GM23338 (cell line): ENCODE measurements at regions not wholly inside any gene's neighbourhood (a gene's known extent, or its start where the extent isn't known, plus 50 kb on each side); places are given as distances from the start of the nearest gene placed in this dataset.

ENCODE experiments used
- ATAC-seq: fragments of 200-7000 bp; cut with Tn5 transposase; 3 replicates; pipeline ENCODE4 v1.9.1; 2020
- DNase-seq: peaks from one replicate; pipeline ENCODE4 v3.0.0-alpha.2; 2015; ENCODE audit warnings: low spot score
- H2AFZ ChIP-seq: fragments of 200-600 bp; sonication (generic); 2 replicates; pipeline ENCODE4 v1.8.0; 2016; ENCODE audit warnings: antibody characterized with exemption, mild to moderate bottlenecking, moderate library complexity
- H3F3A ChIP-seq: fragments of 200-600 bp; sonication (generic); replicated peaks from 2 replicates; pipeline ENCODE4 v1.8.0; 2017; ENCODE audit warnings: antibody characterized with exemption, mixed run types, low read depth
- H3K27ac ChIP-seq: fragments of 200-600 bp; sonication (generic); 2 replicates; pipeline ENCODE4 v1.6.1; 2016; ENCODE audit warnings: low read depth
- H3K27me3 ChIP-seq: fragments of 200-600 bp; sonication (generic); 2 replicates; pipeline ENCODE4 v1.8.0; 2016; ENCODE audit warnings: mild to moderate bottlenecking, mixed run types, moderate library complexity; ENCODE audit not compliant: insufficient read depth
- H3K36me3 ChIP-seq: fragments of 200-600 bp; sonication (generic); 2 replicates; pipeline ENCODE4 v1.8.0; 2016; ENCODE audit warnings: mild to moderate bottlenecking; ENCODE audit not compliant: insufficient read depth
- H3K4me1 ChIP-seq: fragments of 200-600 bp; sonication (generic); 2 replicates; pipeline ENCODE4 v1.8.0; 2016; ENCODE audit warnings: mild to moderate bottlenecking, moderate library complexity; ENCODE audit not compliant: insufficient read depth
- H3K4me2 ChIP-seq: fragments of 200-600 bp; sonication (generic); 2 replicates; pipeline ENCODE4 v1.7.1; 2017; ENCODE audit warnings: mixed run types
- H3K4me3 ChIP-seq: fragments of 200-600 bp; sonication (generic); 2 replicates; pipeline ENCODE4 v1.6.1; 2016; ENCODE audit warnings: mixed run types
- H3K79me2 ChIP-seq: fragments of 200-600 bp; sonication (generic); replicated peaks from 2 replicates; pipeline ENCODE4 v1.8.0; 2017; ENCODE audit warnings: mild to moderate bottlenecking; ENCODE audit not compliant: insufficient read depth
- H3K9me2 ChIP-seq: fragments of 200-600 bp; sonication (generic); 2 replicates; pipeline ENCODE4 v1.8.0; 2017; ENCODE audit not compliant: insufficient read depth
- H4K20me1 ChIP-seq: fragments of 200-600 bp; sonication (generic); replicated peaks from 2 replicates; pipeline ENCODE4 v1.8.0; 2017; ENCODE audit warnings: mild to moderate bottlenecking; ENCODE audit not compliant: insufficient read depth
- H3K27ac Mint-ChIP-seq: 2 replicates; pipeline ENCODE4 v1.8.0; 2020; ENCODE audit warnings: inconsistent platforms, mild to moderate bottlenecking, moderate library complexity, mixed read lengths
- H3K27me3 Mint-ChIP-seq: 3 replicates; pipeline ENCODE4 v1.8.0; 2022; ENCODE audit warnings: low read depth, mild to moderate bottlenecking, moderate library complexity, mixed read lengths, inconsistent platforms; ENCODE audit not compliant: insufficient read depth, poor library complexity
- H3K36me3 Mint-ChIP-seq: 3 replicates; pipeline ENCODE4 v1.8.0; 2021; ENCODE audit warnings: low read depth, mild to moderate bottlenecking, inconsistent platforms, moderate library complexity, mixed read lengths
- H3K4me1 Mint-ChIP-seq: 3 replicates; pipeline ENCODE4 v1.8.0; 2020; ENCODE audit warnings: mild to moderate bottlenecking, inconsistent platforms, mixed read lengths
- H3K4me3 Mint-ChIP-seq: 3 replicates; pipeline ENCODE4 v1.8.0; 2021; ENCODE audit warnings: moderate library complexity, mild to moderate bottlenecking, inconsistent platforms, mixed read lengths
- H3K9me3 Mint-ChIP-seq: 3 replicates; pipeline ENCODE4 v1.8.0; 2020; ENCODE audit warnings: moderate library complexity, mild to moderate bottlenecking, inconsistent platforms, mixed read lengths
- CREB1 ChIP-seq: fragments of 250-450 bp; sonication (Bioruptor Pico); IDR thresholded peaks from 2 replicates; pipeline ENCODE4 v1.5.0; 2020; ENCODE audit warnings: low read depth, mild to moderate bottlenecking, moderate library complexity
- CTCF ChIP-seq, 2 experiments: fragments of 200-600 bp in 1 of 2; sonication (generic) in 1 of 2; conservative IDR thresholded peaks; 2 replicates each; pipeline versions ENCODE4 v1.5.1 to v1.6.1; 2016 to 2017; ENCODE audit warnings: antibody characterized with exemption in 2 of 2, low read depth in 2 of 2, mild to moderate bottlenecking in 2 of 2, moderate library complexity in 1 of 2
- EZH2 ChIP-seq: fragments of 200-600 bp; sonication (generic); IDR thresholded peaks from one replicate; pipeline ENCODE4 v1.8.0; 2017; ENCODE audit warnings: antibody characterized with exemption, mild to moderate bottlenecking, low read depth; ENCODE audit not compliant: unreplicated experiment
- JUNB ChIP-seq: IDR thresholded peaks from one replicate; pipeline ENCODE4 v1.6.1; 2016; ENCODE audit warnings: antibody characterized with exemption; ENCODE audit not compliant: unreplicated experiment
- NANOG ChIP-seq: IDR thresholded peaks from 2 replicates; pipeline ENCODE4 v1.6.1; 2016; ENCODE audit warnings: antibody characterized with exemption, borderline replicate concordance
- POLR2AphosphoS5 ChIP-seq: IDR thresholded peaks from 2 replicates; pipeline ENCODE4 v1.6.1; 2016; ENCODE audit warnings: antibody characterized with exemption, low read depth
- STAT1 ChIP-seq: IDR thresholded peaks from one replicate; pipeline ENCODE4 v1.6.1; 2016; ENCODE audit warnings: antibody characterized with exemption; ENCODE audit not compliant: unreplicated experiment
- ZNF114 ChIP-seq: fragments of 250-450 bp; sonication (Bioruptor Pico); IDR thresholded peaks from 2 replicates; pipeline ENCODE4 v1.5.0; 2020; ENCODE audit warnings: mild to moderate bottlenecking, moderate library complexity
- ZNF331 ChIP-seq: fragments of 250-450 bp; sonication (Bioruptor Pico); IDR thresholded peaks from 2 replicates; pipeline ENCODE4 v1.5.0; 2020; ENCODE audit warnings: low read depth, mild to moderate bottlenecking, moderate library complexity
- TF ChIP-seq, protein P1 (sequence below): IDR thresholded peaks from one replicate; pipeline ENCODE4 v1.6.1; 2018; ENCODE audit warnings: antibody characterized with exemption; ENCODE audit not compliant: unreplicated experiment
- TF ChIP-seq, protein P2 (sequence below): IDR thresholded peaks from 2 replicates; pipeline ENCODE4 v1.6.1; 2016; ENCODE audit warnings: antibody characterized with exemption

DNA sequence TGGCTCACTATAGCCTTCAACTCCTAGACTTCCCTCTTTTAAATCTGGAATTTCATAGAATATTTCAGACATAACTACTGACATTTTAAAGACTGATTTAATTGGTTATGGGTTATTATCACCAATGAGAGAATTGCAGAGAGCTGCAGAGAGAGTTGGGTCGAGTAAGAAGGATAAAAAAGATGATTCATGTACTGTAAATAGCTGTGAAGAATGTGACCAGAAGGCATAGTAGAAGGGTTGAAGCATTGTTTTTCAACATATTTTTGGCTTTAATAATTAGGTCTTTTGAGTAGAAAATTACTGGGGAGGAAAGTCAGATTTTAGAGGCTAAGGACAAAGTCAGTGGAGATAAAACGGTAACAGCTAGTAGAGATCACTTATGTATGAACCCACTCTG lies 503.2 kb upstream of the SLC8A1 start:
- Mint-ChIP-seq H3K36me3 (no peaks in the 10 kb centered on the region), H3K4me1 (peaks cover 5% of the 10 kb centered on the region; the same call in 2 of the 3 replicates), H3K9me3 (no peaks in the 10 kb centered on the region), H3K27me3 (peaks cover 3% of the 10 kb centered on the region), H3K27ac (no peak overlapping the region), H3K4me3 (no peak overlapping the region)
- H3K27ac ChIP-seq = no peak overlapping the region
- H3K4me2 ChIP-seq = no peak overlapping the region
- H3K9me2 ChIP-seq = no peaks in the 10 kb centered on the region
- no peak overlapping the region for H3K4me3 ChIP-seq
- H4K20me1 ChIP-seq = no peaks in the 10 kb centered on the region
- DNase-seq (no peak), ATAC-seq (no peak)
- no peaks in the 10 kb centered on the region for H3K4me1 ChIP-seq
- TF ChIP-seq, protein P1, sequence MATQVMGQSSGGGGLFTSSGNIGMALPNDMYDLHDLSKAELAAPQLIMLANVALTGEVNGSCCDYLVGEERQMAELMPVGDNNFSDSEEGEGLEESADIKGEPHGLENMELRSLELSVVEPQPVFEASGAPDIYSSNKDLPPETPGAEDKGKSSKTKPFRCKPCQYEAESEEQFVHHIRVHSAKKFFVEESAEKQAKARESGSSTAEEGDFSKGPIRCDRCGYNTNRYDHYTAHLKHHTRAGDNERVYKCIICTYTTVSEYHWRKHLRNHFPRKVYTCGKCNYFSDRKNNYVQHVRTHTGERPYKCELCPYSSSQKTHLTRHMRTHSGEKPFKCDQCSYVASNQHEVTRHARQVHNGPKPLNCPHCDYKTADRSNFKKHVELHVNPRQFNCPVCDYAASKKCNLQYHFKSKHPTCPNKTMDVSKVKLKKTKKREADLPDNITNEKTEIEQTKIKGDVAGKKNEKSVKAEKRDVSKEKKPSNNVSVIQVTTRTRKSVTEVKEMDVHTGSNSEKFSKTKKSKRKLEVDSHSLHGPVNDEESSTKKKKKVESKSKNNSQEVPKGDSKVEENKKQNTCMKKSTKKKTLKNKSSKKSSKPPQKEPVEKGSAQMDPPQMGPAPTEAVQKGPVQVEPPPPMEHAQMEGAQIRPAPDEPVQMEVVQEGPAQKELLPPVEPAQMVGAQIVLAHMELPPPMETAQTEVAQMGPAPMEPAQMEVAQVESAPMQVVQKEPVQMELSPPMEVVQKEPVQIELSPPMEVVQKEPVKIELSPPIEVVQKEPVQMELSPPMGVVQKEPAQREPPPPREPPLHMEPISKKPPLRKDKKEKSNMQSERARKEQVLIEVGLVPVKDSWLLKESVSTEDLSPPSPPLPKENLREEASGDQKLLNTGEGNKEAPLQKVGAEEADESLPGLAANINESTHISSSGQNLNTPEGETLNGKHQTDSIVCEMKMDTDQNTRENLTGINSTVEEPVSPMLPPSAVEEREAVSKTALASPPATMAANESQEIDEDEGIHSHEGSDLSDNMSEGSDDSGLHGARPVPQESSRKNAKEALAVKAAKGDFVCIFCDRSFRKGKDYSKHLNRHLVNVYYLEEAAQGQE = no peak
- TF ChIP-seq, protein P2, sequence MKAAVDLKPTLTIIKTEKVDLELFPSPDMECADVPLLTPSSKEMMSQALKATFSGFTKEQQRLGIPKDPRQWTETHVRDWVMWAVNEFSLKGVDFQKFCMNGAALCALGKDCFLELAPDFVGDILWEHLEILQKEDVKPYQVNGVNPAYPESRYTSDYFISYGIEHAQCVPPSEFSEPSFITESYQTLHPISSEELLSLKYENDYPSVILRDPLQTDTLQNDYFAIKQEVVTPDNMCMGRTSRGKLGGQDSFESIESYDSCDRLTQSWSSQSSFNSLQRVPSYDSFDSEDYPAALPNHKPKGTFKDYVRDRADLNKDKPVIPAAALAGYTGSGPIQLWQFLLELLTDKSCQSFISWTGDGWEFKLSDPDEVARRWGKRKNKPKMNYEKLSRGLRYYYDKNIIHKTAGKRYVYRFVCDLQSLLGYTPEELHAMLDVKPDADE = no peak
- TF ChIP-seq STAT1 = no peak
- TF ChIP-seq ZNF114 (CRISPR knock-in tag) = no peak
- TF ChIP-seq JUNB = no peak
- TF ChIP-seq NANOG = no peak
- TF ChIP-seq CTCF (conservative IDR thresholded peaks at IDR 0.05; ENCODE audit: low read depth in 2 of 2) = no peak
- TF ChIP-seq EZH2 = no peak
- TF ChIP-seq CREB1 = no peak
- TF ChIP-seq POLR2AphosphoS5 = no peak
- no peak for TF ChIP-seq ZNF331 (CRISPR knock-in tag)
- no peaks in the 10 kb centered on the region for H3F3A ChIP-seq
- H3K36me3 ChIP-seq = no peaks in the 10 kb centered on the region
- H3K27me3 ChIP-seq = no peaks in the 10 kb centered on the region
- no peak overlapping the region for H2AFZ ChIP-seq
- no peaks in the 10 kb centered on the region for H3K79me2 ChIP-seq

DNA sequence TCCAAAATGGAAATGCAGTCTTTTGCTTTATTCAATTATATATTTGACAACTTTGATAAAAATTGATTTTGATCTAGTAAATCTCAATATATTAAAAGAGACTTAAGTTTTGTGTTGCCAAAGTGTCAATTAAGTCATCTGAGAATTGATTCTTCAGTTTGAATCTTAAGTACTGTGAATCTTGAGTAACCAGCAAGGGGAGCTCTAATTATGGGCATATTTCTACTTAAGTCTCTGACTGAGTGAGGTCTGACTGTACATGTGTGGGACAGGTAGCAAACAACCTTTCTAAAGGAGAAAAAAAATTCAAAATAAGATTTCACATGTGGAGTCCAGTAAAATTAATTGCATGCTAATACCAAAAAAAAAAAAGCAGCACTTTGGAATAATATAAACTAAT lies 503.7 kb upstream of the SLC8A1 start:
- Histone ChIP-seq H3K4me3 (no peak overlapping the region), H3K79me2 (no peaks in the 10 kb centered on the region), H3K36me3 (no peaks in the 10 kb centered on the region), H3K4me1 (no peaks in the 10 kb centered on the region), H4K20me1 (no peaks in the 10 kb centered on the region), H3K27ac (no peak overlapping the region), H3K27me3 (no peaks in the 10 kb centered on the region), H2AFZ (no peak overlapping the region), H3K9me2 (no peaks in the 10 kb centered on the region), H3F3A (no peaks in the 10 kb centered on the region), H3K4me2 (no peak overlapping the region)
- Mint-ChIP-seq H3K4me1 (peaks cover 5% of the 10 kb centered on the region; the same call in 2 of the 3 replicates), H3K9me3 (no peaks in the 10 kb centered on the region), H3K27ac (no peak overlapping the region), H3K27me3 (peaks cover 3% of the 10 kb centered on the region), H3K4me3 (no peak overlapping the region), H3K36me3 (no peaks in the 10 kb centered on the region)
- ATAC-seq = no peak
- no peak for TF ChIP-seq NANOG
- TF ChIP-seq, protein P1 = no peak
- no peak for DNase-seq
